ENCODE measurements at regions not wholly inside any gene's neighbourhood (a gene's known extent, or its start where the extent isn't known, plus 50 kb on each side); places are given as distances from the start of the nearest gene placed in this dataset.

- ATAC-seq (ENCODE audit: low read depth): no peak
These were observed 117.6 kb upstream of the S1PR3 start for GRCh38 chr9:88873635-88874034.

More at GRCh38 chr9:88873635-88874034, 117.6 kb upstream of the S1PR3 start:
- no peak overlapping the region for H2AK9ac ChIP-seq (replicated peaks; ENCODE audit: low read depth, low read length, poor library complexity)
- TF ChIP-seq RFX5 (IDR thresholded peaks at IDR 0.05; ENCODE audit: low read depth, low read length): no peak
- TF ChIP-seq RCOR1 (IDR thresholded peaks at IDR 0.05; ENCODE audit: insufficient replicate concordance, low read length): no peak
- TF ChIP-seq BHLHE40 (IDR thresholded peaks at IDR 0.05; ENCODE audit: low read depth, low read length): no peak
- no peak for TF ChIP-seq CTCF (conservative IDR thresholded peaks at IDR 0.05; ENCODE audit: low read depth, low read length)
- no peak overlapping the region for H4K5ac ChIP-seq (ENCODE audit: low read depth, low read length)
- H4K20me1 ChIP-seq (ENCODE audit: insufficient read depth, low read length): no peaks in the 10 kb centered on the region
- H3K9me1 ChIP-seq (ENCODE audit: insufficient read depth, low read length): no peaks in the 10 kb centered on the region
- H2BK20ac ChIP-seq (ENCODE audit: low read depth, low read length): no peak overlapping the region
- no peak overlapping the region for H4K8ac ChIP-seq (ENCODE audit: low read depth in 2 of 2, low read length in 2 of 2)
- peaks cover 1% of the 10 kb centered on the region; the same call in 1 of the 2 replicates for H3K27me3 ChIP-seq (ENCODE audit: control insufficient read depth, insufficient read depth, low read length)
- H3K4me2 ChIP-seq (ENCODE audit: low read depth, low read length): no peak overlapping the region
- H3K14ac ChIP-seq (replicated peaks; ENCODE audit: low read depth, low read length): no peak overlapping the region
- H3K23ac ChIP-seq (ENCODE audit: low read depth, low read length): no peak overlapping the region
- no peak overlapping the region for H3K18ac ChIP-seq (ENCODE audit: low read depth, low read length)
- no peak overlapping the region for H3K27ac ChIP-seq (ENCODE audit: insufficient read depth, low read length)
- dilution Hi-C loops (cut with HindIII; ENCODE audit: low sequenced_read_pairs, unreplicated experiment) (no loop called here), intact Hi-C loops (cut with micrococcal nuclease) (no loop called here), in situ Hi-C loops (cut with MboI; ENCODE audit: low sequenced_read_pairs) (no loop called here)
- no peaks in the 10 kb centered on the region for H3K4me1 ChIP-seq (ENCODE audit: control insufficient read depth, insufficient read depth, low read length)
- no peak overlapping the region for H2BK15ac ChIP-seq (ENCODE audit: low read depth, low read length)
- no peaks in the 10 kb centered on the region for H3K36me3 ChIP-seq (ENCODE audit: control insufficient read depth, insufficient read depth, low read length)
- no peak overlapping the region for H2AK5ac ChIP-seq (ENCODE audit: low read depth, low read length)
- no CpG with 5 or more reads among the region's 10 CpGs for WGBS, 2 experiments (ENCODE audit: extremely low coverage in 2 of 2, insufficient read length in 1 of 2)
- H3K79me1 ChIP-seq (ENCODE audit: low read depth in 1 of 2, low read length in 2 of 2): no peaks in the 10 kb centered on the region
- DNase-seq: no peak
- H3K56ac ChIP-seq (ENCODE audit: extremely low read depth, insufficient read depth, low read length): no peak overlapping the region
- no peak overlapping the region for H3K9ac ChIP-seq (ENCODE audit: low read depth, low read length)
- H4K91ac ChIP-seq (ENCODE audit: insufficient read depth, low read depth, low read length): no peak overlapping the region
- ChIA-PET CTCF (no interaction called here), POLR2A (ENCODE audit: unreplicated experiment) (no interaction called here)
- no peak overlapping the region for H2BK5ac ChIP-seq (ENCODE audit: low read depth, low read length, poor library complexity, severe bottlenecking)
- no peak overlapping the region for H3K4me3 ChIP-seq (ENCODE audit: insufficient read depth, low read depth, low read length)
- H2BK120ac ChIP-seq (ENCODE audit: low read depth, low read length): no peak overlapping the region
- H3K9me3 ChIP-seq (ENCODE audit: control insufficient read depth, insufficient read depth, low read length): no peaks in the 10 kb centered on the region
- no peak overlapping the region for H3K4ac ChIP-seq (ENCODE audit: low read depth, low read length)
- BruUV-seq (replicated peaks): no TSS peak
- no peak overlapping the region for H2AFZ ChIP-seq (replicated peaks; ENCODE audit: low read length, poor library complexity)

Data from IMR-90 (cell line).